Fibroblast of pulmonary artery (primary cell): ENCODE measurements at regions not wholly inside any gene's neighbourhood (a gene's known extent, or its start where the extent isn't known, plus 50 kb on each side); places are given as distances from the start of the nearest gene placed in this dataset.

Experiments used
- DNase-seq: peaks from one replicate; pipeline ENCODE4 v3.0.0-alpha.2; 2010; ENCODE audit warnings: low read depth
- H3K4me3 ChIP-seq: replicated peaks from 2 replicates; pipeline ENCODE4 v1.5.1; 2011; ENCODE audit warnings: low read depth, mild to moderate bottlenecking, control low read depth, low read length, moderate library complexity
- CTCF ChIP-seq: IDR thresholded peaks from 2 replicates; pipeline ENCODE4 v1.5.1; 2011; ENCODE audit warnings: mild to moderate bottlenecking, control low read depth, low read length, inconsistent platforms; ENCODE audit errors: missing control alignments

GRCh38 chr6:21771626-21772320, 178.2 kb downstream of the SOX4 start:
- TF ChIP-seq CTCF, result no peak
- no peak overlapping the region for H3K4me3 ChIP-seq
- peak; percentile 65 for DNase-seq

GRCh38 chr6:21772477-21772876, 178.9 kb downstream of the SOX4 start:
- TF ChIP-seq CTCF, result no peak
- DNase-seq, result no peak
- no peak overlapping the region for H3K4me3 ChIP-seq

GRCh38 chr6:21772884-21773575, 179.5 kb downstream of the SOX4 start:
- DNase-seq, result no peak
- H3K4me3 ChIP-seq, result no peak overlapping the region
- no peak for TF ChIP-seq CTCF

GRCh38 chr6:21773576-21773968, 180.0 kb downstream of the SOX4 start:
- no peak for TF ChIP-seq CTCF
- no peak overlapping the region for H3K4me3 ChIP-seq
- DNase-seq, result no peak

GRCh38 chr6:21777846-21778245, 184.3 kb downstream of the SOX4 start:
- no peak for TF ChIP-seq CTCF
- no peak overlapping the region for H3K4me3 ChIP-seq
- no peak for DNase-seq

- no peak for TF ChIP-seq CTCF
Observed at GRCh38 chr6:21780141-21780540, 186.6 kb downstream of the SOX4 start.

GRCh38 chr6:21780679-21781078, 187.1 kb downstream of the SOX4 start:
- no peak overlapping the region for H3K4me3 ChIP-seq
- TF ChIP-seq CTCF, result no peak
- no peak for DNase-seq

More at GRCh38 chr6:21780141-21780540, 186.6 kb downstream of the SOX4 start:
- DNase-seq, result no peak
- no peak overlapping the region for H3K4me3 ChIP-seq
